ENCODE measurements at regions not wholly inside any gene's neighbourhood (a gene's known extent, or its start where the extent isn't known, plus 50 kb on each side); places are given as distances from the start of the nearest gene placed in this dataset.

DNA sequence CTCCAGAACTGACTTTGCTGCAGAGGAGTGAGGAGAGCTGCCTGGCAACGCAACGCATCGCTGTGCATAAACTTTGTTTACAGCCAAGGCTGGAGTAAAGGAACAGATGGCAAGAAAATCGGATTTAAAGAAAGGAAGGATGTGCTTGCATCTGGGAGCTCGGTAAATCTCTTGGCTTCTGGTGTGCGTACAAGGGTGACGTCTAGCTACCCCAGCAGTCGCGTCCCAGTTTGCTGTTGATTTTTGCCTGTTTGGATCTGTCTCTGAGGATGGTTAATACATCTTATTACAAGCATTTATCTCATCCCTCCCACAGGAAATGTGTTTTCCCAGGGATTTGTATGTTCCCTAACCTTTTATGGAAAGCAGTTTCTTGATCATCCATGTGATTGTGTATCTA, 73.3 kb upstream of the RALGPS2 start (continued):
- no peak for TF ChIP-seq GABPA (IDR thresholded peaks at IDR 0.05; ENCODE audit: borderline replicate concordance, insufficient read depth, low read length)
- TF ChIP-seq CHD2 (IDR thresholded peaks at IDR 0.05; ENCODE audit: low read length) = no peak
- TF ChIP-seq POLR2A (IDR thresholded peaks at IDR 0.05; ENCODE audit: control extremely low read depth in 1 of 2, low read depth in 2 of 2, low read length in 2 of 2) = no peak
- no peak for TF ChIP-seq FOSL1 (IDR thresholded peaks at IDR 0.05; ENCODE audit: insufficient read depth, low read depth, low read length)
- TF ChIP-seq, protein P1, sequence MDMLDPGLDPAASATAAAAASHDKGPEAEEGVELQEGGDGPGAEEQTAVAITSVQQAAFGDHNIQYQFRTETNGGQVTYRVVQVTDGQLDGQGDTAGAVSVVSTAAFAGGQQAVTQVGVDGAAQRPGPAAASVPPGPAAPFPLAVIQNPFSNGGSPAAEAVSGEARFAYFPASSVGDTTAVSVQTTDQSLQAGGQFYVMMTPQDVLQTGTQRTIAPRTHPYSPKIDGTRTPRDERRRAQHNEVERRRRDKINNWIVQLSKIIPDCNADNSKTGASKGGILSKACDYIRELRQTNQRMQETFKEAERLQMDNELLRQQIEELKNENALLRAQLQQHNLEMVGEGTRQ (IDR thresholded peaks at IDR 0.05; ENCODE audit: low read length) = no peak
- TF ChIP-seq BACH1 (IDR thresholded peaks at IDR 0.05; ENCODE audit: low read length) = no peak
